Nephron progenitor cell (in vitro differentiated cells): ENCODE measurements at regions not wholly inside any gene's neighbourhood (a gene's known extent, or its start where the extent isn't known, plus 50 kb on each side); places are given as distances from the start of the nearest gene placed in this dataset.

Experiments
- DNase-seq: peaks from one replicate; pipeline ENCODE4 v3.0.0; 2021
- H3K27ac Mint-ChIP-seq: 2 replicates; pipeline ENCODE4 v1.8.0; 2021; ENCODE audit warnings: mild to moderate bottlenecking, moderate library complexity, mixed read lengths
- H3K27me3 Mint-ChIP-seq: 2 replicates; pipeline ENCODE4 v1.8.0; 2021; ENCODE audit warnings: mild to moderate bottlenecking, low read depth, mixed read lengths; ENCODE audit not compliant: poor library complexity
- H3K36me3 Mint-ChIP-seq: 2 replicates; pipeline ENCODE4 v1.8.0; 2021; ENCODE audit warnings: low read depth, mixed read lengths
- H3K4me1 Mint-ChIP-seq: 2 replicates; pipeline ENCODE4 v1.8.0; 2021; ENCODE audit warnings: mixed read lengths
- H3K4me3 Mint-ChIP-seq: 2 replicates; pipeline ENCODE4 v1.8.0; 2021; ENCODE audit warnings: mild to moderate bottlenecking, moderate library complexity, mixed read lengths
- H3K9me3 Mint-ChIP-seq: 2 replicates; pipeline ENCODE4 v1.8.0; 2021; ENCODE audit warnings: mild to moderate bottlenecking, moderate library complexity, mixed read lengths
- TF ChIP-seq, protein P1 (sequence below): fragments of 200-600 bp; sonication (generic); IDR thresholded peaks from 2 replicates; pipeline ENCODE4 v1.5.0; 2021; ENCODE audit warnings: antibody characterized with exemption

DNA sequence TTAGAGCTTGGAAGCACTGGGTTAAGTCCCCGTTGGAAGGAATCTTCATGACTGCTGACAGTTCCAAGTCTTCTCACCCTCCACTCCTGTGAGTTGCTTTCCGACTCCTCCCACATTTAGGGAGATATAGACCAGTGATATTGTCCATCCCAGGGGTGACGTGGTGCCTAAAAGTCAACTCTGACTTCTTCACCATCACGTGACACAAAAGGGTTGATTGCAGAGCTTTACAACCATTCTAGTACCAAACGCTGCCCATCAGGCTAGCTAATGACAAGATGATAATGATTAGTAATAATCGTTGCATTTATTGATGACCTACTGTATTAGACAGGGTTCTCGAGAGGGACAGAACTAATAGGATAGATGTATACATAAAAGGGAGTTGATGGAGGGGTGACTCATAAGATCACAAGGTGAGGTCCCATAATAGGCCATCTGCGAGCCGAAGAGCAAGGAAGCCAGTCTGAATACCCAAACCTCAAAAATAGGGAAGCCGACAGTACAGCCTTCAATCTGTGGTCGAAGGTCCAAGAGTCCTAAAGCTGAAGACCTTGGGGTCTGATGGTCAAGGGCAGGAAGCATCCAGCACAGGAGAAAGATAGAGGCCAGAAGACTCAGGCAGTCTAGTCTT lies 85.3 kb upstream of the CARD11 start:
- Mint-ChIP-seq H3K27ac (no peak overlapping the region), H3K4me3 (no peak overlapping the region), H3K36me3 (no peaks in the 10 kb centered on the region), H3K4me1 (no peaks in the 10 kb centered on the region), H3K27me3 (no peaks in the 10 kb centered on the region), H3K9me3 (peaks cover 17% of the 10 kb centered on the region)
- DNase-seq = no peak
- TF ChIP-seq, protein P1, sequence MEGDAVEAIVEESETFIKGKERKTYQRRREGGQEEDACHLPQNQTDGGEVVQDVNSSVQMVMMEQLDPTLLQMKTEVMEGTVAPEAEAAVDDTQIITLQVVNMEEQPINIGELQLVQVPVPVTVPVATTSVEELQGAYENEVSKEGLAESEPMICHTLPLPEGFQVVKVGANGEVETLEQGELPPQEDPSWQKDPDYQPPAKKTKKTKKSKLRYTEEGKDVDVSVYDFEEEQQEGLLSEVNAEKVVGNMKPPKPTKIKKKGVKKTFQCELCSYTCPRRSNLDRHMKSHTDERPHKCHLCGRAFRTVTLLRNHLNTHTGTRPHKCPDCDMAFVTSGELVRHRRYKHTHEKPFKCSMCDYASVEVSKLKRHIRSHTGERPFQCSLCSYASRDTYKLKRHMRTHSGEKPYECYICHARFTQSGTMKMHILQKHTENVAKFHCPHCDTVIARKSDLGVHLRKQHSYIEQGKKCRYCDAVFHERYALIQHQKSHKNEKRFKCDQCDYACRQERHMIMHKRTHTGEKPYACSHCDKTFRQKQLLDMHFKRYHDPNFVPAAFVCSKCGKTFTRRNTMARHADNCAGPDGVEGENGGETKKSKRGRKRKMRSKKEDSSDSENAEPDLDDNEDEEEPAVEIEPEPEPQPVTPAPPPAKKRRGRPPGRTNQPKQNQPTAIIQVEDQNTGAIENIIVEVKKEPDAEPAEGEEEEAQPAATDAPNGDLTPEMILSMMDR = no peak

DNA sequence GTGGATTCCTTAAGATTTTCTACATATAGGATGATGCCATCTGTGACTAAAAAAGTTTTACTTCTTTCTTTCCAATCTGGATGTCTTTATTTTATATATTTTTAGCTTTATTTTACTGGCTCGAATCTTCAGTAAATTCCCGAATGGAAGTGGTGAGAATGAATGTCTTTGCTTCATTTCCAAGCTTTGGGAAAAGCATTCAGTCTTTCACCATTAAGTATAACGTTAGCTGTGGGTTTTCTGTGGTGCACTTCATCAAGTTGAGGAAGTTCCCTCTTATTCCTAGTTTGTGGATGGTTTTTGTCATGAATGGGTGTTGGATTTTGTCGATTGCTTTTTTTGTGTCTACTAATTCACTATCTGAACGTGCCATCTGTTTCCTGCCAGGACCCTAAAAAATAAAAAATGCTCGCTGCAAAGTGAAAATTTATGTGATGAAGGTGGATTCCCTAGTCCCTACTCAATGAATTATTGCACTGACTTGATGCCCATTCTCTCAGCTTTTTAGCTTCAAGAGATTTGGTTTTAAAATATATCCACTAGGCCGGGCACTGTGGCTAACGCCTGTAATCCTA lies 90.2 kb upstream of the CARD11 start:
- no peak for DNase-seq
- H3K4me1 Mint-ChIP-seq = peaks cover 4% of the 10 kb centered on the region
- TF ChIP-seq, protein P1 = no peak
- H3K9me3 Mint-ChIP-seq = peaks cover 10% of the 10 kb centered on the region
- H3K27ac Mint-ChIP-seq = no peak overlapping the region
- no peak overlapping the region for H3K4me3 Mint-ChIP-seq
- H3K27me3 Mint-ChIP-seq = peaks cover 13% of the 10 kb centered on the region
- no peaks in the 10 kb centered on the region for H3K36me3 Mint-ChIP-seq

DNA sequence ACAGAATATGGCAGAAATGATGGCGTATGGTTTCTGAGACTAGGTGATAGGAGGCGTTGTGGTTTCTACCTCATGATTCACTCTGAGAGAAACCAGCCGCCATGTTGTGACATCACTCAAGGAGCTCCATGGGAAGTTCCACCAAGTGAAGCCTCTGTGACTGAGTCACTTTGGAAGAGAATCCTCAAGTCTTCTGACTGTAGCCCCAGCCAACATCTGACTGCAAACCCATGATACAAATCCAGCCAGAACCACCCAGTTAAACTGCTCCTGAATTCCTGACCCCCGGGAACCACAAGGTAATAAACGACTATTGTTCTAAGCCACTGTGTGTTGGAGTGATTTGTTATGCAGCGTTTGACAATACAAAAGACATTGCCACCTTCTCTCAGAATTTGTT lies 91.1 kb upstream of the CARD11 start:
- TF ChIP-seq, protein P1 = no peak
- H3K27me3 Mint-ChIP-seq = peaks cover 13% of the 10 kb centered on the region
- H3K27ac Mint-ChIP-seq = no peak overlapping the region
- no peak overlapping the region for H3K4me3 Mint-ChIP-seq
- H3K4me1 Mint-ChIP-seq = peaks cover 4% of the 10 kb centered on the region
- no peak for DNase-seq
- no peaks in the 10 kb centered on the region for H3K36me3 Mint-ChIP-seq
- peaks cover 10% of the 10 kb centered on the region for H3K9me3 Mint-ChIP-seq

DNA sequence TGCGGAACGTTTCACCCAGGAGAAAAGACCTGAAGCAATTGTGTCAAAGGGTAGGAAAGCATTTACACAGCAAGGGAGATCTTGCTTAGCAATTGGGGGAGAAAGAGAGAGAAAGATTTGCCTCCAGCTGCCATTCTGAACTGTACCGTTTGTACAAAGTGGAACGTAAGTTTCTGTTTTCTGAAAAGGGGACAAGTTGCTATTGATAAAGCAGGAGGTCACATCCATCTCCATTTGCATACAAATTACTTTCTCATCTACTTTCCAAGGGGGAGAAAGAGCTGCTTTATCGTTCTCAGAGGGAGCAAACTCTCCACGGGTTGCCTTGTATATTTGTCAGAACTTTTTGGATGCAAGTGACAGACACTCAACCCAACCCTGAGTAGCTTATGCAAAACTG lies 92.0 kb upstream of the CARD11 start:
- Mint-ChIP-seq H3K36me3 (no peaks in the 10 kb centered on the region), H3K27ac (no peak overlapping the region), H3K4me3 (no peak overlapping the region), H3K4me1 (peaks cover 4% of the 10 kb centered on the region), H3K27me3 (peaks cover 13% of the 10 kb centered on the region), H3K9me3 (peaks cover 10% of the 10 kb centered on the region)
- DNase-seq = no peak
- TF ChIP-seq, protein P1 = no peak

DNA sequence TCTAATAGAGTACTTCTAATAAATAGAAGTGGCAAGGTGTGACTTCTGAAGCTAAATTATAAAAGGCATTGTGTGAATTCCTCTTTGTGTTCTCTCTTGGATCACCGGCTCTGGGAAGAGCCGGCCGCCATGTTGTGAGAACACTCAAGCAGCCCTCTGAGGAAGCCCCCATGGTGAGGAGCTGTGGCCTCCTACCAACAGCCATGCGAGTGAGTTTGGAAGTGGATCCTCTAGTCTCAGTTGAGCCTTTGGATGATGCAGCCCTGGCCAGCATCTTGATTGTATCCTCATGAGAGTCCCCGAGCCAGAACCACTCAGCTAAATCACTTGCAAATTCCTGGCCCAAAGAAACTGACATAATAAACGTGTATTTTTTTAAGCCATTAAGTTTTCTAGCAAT lies 94.5 kb upstream of the CARD11 start:
- H3K9me3 Mint-ChIP-seq = peaks cover 3% of the 10 kb centered on the region
- H3K4me1 Mint-ChIP-seq = peaks cover 8% of the 10 kb centered on the region
- H3K27ac Mint-ChIP-seq = no peak overlapping the region
- H3K4me3 Mint-ChIP-seq = no peak overlapping the region
- peaks cover 17% of the 10 kb centered on the region for H3K27me3 Mint-ChIP-seq
- DNase-seq = no peak
- TF ChIP-seq, protein P1 = no peak
- H3K36me3 Mint-ChIP-seq = no peaks in the 10 kb centered on the region

DNA sequence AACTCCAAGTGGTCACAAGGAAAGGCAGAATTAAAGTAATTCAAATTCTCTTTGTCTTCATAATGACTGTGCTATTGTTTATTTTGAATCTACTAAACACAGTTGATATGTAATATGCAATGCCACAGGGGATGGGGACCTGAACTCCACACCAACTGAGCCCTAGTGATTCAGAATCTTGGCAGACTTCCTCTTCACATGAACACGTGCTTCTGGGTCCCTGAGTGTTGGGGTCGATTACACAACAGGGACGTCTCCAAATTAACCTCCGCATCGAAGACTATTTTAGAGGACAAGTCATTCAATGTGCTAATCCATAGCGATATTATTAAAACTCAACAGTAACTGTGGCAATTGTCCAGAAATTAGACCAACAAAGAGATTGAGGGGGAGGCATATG lies 95.3 kb upstream of the CARD11 start:
- Mint-ChIP-seq H3K36me3 (no peaks in the 10 kb centered on the region), H3K4me1 (peaks cover 8% of the 10 kb centered on the region), H3K9me3 (peaks cover 3% of the 10 kb centered on the region), H3K4me3 (no peak overlapping the region), H3K27ac (no peak overlapping the region), H3K27me3 (peaks cover 17% of the 10 kb centered on the region)
- TF ChIP-seq, protein P1 = no peak
- no peak for DNase-seq
